ENCODE measurements at regions not wholly inside any gene's neighbourhood (a gene's known extent, or its start where the extent isn't known, plus 50 kb on each side); places are given as distances from the start of the nearest gene placed in this dataset.

GRCh38 chr6:165096868-165097267 lies 212.5 kb downstream of the C6orf118 start:
- TF ChIP-seq CTCF (optimal IDR thresholded peaks at IDR 0.05 in 1 of 3, IDR thresholded peaks at IDR 0.05 in 1 of 3, conservative IDR thresholded peaks at IDR 0.05 in 1 of 3; ENCODE audit: extremely low read depth in 1 of 3, insufficient read depth in 2 of 3, low read length in 3 of 3) (no peak), EZH2 (IDR thresholded peaks at IDR 0.05; ENCODE audit: low read length) (no peak)

All from keratinocyte (primary cell).